AG08396 (cell line): ENCODE measurements at regions not wholly inside any gene's neighbourhood (a gene's known extent, or its start where the extent isn't known, plus 50 kb on each side); places are given as distances from the start of the nearest gene placed in this dataset.
"Not testable (repeated sequence)": the region's sequence is repeated elsewhere in the genome, so short reads cannot be mapped to it uniquely, and the experiment has no call there.

Source experiments
- DNase-seq: peaks from one replicate; pipeline ENCODE4 v3.0.0; 2012; ENCODE audit warnings: low spot score, mixed read lengths

- DNase-seq = peak; percentile 58
Measured at GRCh38 chr12:25615119-25615518, 62.0 kb upstream of the LMNTD1 start.

GRCh38 chr12:25616286-25616685 is 63.2 kb upstream of the LMNTD1 start:
- no peak for DNase-seq

GRCh38 chr12:25617991-25618390 is 64.9 kb upstream of the LMNTD1 start:
- no peak for DNase-seq

GRCh38 chr12:25623816-25624215 is 70.7 kb upstream of the LMNTD1 start:
- DNase-seq = no peak

GRCh38 chr12:25625146-25625545 is 72.1 kb upstream of the LMNTD1 start:
- DNase-seq = no peak

- DNase-seq = no peak
Measured at GRCh38 chr12:25629341-25629740, 76.3 kb upstream of the LMNTD1 start.

- DNase-seq = not testable (repeated sequence)
Measured at GRCh38 chr12:25630735-25631515, 77.8 kb upstream of the LMNTD1 start.

GRCh38 chr12:25633149-25633548 is 80.1 kb upstream of the LMNTD1 start:
- DNase-seq = not testable (repeated sequence)

- no peak for DNase-seq
Measured at GRCh38 chr12:25637752-25638151, 84.7 kb upstream of the LMNTD1 start.

- DNase-seq = no peak
Measured at GRCh38 chr12:25639406-25639805, 86.3 kb upstream of the LMNTD1 start.

GRCh38 chr12:25644979-25645378 is 91.9 kb upstream of the LMNTD1 start:
- no peak for DNase-seq

- DNase-seq = no peak
Measured at GRCh38 chr12:25645427-25645826, 92.3 kb upstream of the LMNTD1 start.

- DNase-seq = no peak
Measured at GRCh38 chr12:25651931-25652330, 98.8 kb upstream of the LMNTD1 start.

- DNase-seq = no peak
Measured at GRCh38 chr12:25652371-25652770, 99.3 kb upstream of the LMNTD1 start.

- DNase-seq = no peak
Measured at GRCh38 chr12:25653487-25654175, 100.5 kb upstream of the LMNTD1 start.

GRCh38 chr12:25655702-25656101 is 102.6 kb upstream of the LMNTD1 start:
- no peak for DNase-seq

GRCh38 chr12:25659621-25660020 is 106.5 kb upstream of the LMNTD1 start:
- DNase-seq = no peak

- no peak for DNase-seq
Measured at GRCh38 chr12:25670076-25671055, 117.3 kb upstream of the LMNTD1 start.

GRCh38 chr12:25675808-25676207 is 122.7 kb upstream of the LMNTD1 start:
- no peak for DNase-seq

- DNase-seq = no peak
Measured at GRCh38 chr12:25677232-25677937, 124.3 kb upstream of the LMNTD1 start.

- DNase-seq = no peak
Measured at GRCh38 chr12:25681580-25681979, 128.5 kb upstream of the LMNTD1 start.

- DNase-seq = no peak
Measured at GRCh38 chr12:25682421-25682820, 129.3 kb upstream of the LMNTD1 start.
